ENCODE measurements at regions not wholly inside any gene's neighbourhood (a gene's known extent, or its start where the extent isn't known, plus 50 kb on each side); places are given as distances from the start of the nearest gene placed in this dataset.
"Not testable (repeated sequence)": the region's sequence is repeated elsewhere in the genome, so short reads cannot be mapped to it uniquely, and the experiment has no call there.

- DNase-seq (ENCODE audit: low read depth): no peak
Observed at GRCh38 chr5:106423109-106423897, 1247.4 kb downstream of the EFNA5 start.

- no peak for DNase-seq (ENCODE audit: low read depth)
Observed at GRCh38 chr5:106420102-106420501, 1250.6 kb downstream of the EFNA5 start.

DNA sequence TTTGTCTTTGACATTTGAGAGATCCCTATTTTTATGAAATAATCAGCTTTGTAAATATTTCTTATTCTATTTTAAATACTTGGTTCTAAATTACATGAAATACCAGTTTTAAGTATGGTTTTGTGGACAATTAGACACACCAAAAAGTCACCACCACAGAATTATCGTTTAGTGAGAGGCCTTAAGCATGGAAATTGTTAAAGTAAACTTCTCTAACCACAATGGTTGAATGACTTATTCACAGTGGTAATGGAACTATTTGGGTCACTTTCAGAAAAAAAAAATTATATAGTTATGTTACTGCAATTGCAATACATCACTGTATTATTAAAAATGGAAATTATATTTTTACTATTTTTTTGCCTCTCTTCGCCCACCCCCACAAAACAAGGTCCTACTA, 1252.5 kb downstream of the EFNA5 start:
- DNase-seq (ENCODE audit: low read depth): no peak

GRCh38 chr5:106417566-106417965, 1253.2 kb downstream of the EFNA5 start:
- DNase-seq (ENCODE audit: low read depth): no peak

- DNase-seq (ENCODE audit: low read depth): no peak
Observed at GRCh38 chr5:106417163-106417562, 1253.6 kb downstream of the EFNA5 start.

- no peak for DNase-seq (ENCODE audit: low read depth)
Observed at GRCh38 chr5:106415541-106415940, 1255.2 kb downstream of the EFNA5 start.

- no peak for DNase-seq (ENCODE audit: low read depth)
Observed at GRCh38 chr5:106414342-106414741, 1256.4 kb downstream of the EFNA5 start.

DNA sequence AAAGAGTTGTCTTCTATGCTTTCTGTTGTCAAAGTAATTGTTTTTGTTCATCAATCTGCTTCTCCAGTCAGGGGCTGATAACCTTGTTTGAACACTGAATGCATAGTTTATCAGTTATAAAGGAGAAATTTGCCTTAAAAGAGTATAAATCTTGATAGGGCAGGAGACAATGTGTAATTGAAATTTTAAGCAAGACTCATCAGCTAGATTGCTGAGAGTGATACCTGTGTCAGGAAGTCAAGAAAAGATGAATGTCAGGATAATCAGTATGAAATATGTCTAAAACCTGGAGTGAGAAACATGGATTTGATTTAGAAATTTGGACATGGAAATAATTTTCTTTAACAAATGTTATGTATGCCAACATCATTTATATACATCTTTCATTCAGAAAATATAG, 1258.1 kb downstream of the EFNA5 start:
- no peak for DNase-seq (ENCODE audit: low read depth)

DNA sequence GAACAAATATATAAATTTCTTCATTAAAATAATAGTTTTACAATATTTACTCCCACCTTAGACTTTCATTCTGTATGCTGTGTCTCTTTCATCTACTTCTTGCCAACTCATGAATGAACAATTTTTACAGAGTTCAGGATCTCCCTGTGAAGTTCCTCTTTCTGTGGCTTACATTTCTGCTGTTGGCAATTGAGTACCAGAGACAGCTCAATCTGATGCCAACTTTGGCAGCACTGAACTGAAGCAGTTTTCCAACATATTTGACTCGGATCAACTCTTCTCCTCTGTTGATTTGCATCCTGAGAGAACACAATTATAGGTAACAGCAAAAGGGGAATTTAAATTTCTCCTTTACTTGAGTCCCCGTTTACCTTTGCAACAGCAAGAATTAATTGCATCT, 1262.2 kb downstream of the EFNA5 start:
- DNase-seq (ENCODE audit: low read depth): no peak

DNA sequence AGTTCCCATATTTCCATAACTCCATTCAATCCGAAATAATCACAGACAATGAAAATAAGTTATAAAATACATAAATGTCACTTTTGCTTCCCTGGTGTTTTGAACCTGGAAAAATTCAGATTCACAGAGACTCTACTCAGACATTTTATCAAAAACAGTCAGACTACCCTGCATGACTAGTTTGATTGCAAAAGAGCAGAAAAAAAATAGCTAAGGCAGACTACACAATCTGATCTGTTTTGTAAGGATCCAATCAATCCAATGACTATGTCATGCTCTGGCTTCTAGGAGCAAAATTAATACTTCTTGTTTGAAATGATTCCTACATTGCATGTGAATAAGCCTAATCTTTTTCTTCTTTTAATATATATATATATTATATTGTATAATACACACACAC, 1262.6 kb downstream of the EFNA5 start:
- no peak for DNase-seq (ENCODE audit: low read depth)

DNA sequence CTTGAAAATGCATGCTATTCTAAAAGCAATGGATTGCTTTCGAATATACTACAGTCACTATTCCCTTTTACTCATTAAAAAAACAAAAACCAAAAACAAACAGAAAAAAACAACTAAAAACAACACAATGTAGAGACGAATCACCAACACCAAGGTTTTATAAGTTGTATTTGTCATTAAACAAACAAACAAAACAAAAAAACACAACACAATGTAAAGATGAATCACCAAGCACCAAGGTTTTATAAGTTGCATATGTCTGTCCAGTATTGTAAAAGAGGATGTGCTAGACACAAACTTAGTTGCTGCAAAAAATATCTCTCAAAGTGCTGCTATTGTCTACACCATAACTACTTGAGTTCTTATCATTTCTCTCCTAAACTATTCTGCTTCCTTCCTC, 1269.2 kb downstream of the EFNA5 start:
- no peak for DNase-seq (ENCODE audit: low read depth)

GRCh38 chr5:106399391-106399790, 1271.3 kb downstream of the EFNA5 start:
- no peak for DNase-seq (ENCODE audit: low read depth)

GRCh38 chr5:106397700-106398099, 1273.0 kb downstream of the EFNA5 start:
- DNase-seq (ENCODE audit: low read depth): peak; percentile 63

DNA sequence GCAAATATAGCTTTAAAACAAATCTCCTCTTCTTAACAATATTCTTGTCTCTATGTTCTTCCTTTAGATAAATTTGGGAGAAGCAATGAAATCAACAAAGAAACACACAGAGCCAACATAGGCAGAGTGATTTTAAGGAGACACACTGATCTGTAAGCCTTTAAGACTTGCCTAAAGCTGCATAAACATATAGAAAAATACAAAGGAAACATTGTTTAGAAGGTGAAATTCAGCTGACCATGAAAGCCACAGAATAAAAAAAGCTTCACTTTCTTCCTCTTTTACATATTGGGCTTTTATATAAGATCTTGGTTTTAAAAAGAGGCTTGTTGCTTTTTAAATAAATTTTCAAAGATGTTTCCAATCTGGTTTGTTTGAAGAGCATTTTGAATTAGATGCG, 1277.5 kb downstream of the EFNA5 start:
- no peak for DNase-seq (ENCODE audit: low read depth)

DNA sequence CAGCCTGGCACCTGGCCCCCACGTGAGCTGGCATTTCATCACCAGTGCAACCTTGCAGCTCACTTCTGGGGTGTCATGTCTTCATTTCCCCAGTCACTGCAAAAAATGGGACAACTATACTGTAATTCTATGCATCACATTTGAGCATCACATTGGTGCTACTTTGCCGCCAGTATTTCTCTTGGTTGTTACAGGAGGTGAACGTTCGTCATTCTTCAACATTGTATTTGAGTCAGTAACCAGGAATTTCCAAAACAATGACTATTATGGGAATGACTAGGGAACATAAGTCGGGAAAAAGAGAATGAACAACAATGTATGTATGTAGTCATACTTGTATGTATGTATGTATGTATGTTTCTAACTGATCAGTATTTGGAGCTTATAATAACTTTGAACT, 1278.0 kb downstream of the EFNA5 start:
- DNase-seq (ENCODE audit: low read depth): no peak

- DNase-seq (ENCODE audit: low read depth): not testable (repeated sequence)
Observed at GRCh38 chr5:106387767-106388166, 1283.0 kb downstream of the EFNA5 start.

DNA sequence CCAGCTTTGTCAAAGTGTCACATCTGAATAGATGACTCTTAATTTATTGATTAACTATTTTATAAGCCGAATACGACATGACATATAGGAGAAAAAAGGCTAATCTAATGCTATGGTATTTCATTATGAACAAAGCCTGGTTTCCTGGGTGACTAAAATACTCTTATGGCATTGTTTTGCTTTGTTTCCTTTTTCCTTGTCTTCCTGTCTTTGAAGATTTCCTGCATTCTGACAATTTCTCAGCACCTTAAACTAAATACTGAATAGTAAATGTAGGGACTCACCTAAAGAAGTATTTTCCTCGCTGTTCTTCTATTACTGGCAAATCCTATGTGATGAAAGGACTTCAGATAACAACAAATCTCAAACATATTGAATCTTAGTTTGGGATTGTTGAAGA, 1284.5 kb downstream of the EFNA5 start:
- DNase-seq (ENCODE audit: low read depth): no peak

DNA sequence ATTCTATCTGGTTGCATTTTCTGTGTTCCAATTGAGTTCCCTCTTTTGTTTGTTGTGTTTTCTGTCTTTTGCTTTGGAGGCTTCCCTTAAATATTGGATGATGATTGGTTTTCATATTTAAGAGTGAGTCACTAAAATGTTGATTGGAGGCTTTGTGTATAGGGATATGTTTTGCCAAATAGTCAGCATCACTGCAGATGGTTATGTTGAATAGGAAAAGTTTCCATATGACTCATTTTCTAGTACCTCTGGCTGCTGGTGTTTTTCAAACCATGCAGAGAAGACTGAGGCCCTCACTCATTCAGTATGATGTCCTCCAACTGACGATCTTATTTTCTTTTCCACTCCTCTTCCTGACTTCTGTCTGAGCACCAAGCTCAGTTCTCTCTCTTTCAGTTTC, 1290.0 kb downstream of the EFNA5 start:
- no peak for DNase-seq (ENCODE audit: low read depth)

DNA sequence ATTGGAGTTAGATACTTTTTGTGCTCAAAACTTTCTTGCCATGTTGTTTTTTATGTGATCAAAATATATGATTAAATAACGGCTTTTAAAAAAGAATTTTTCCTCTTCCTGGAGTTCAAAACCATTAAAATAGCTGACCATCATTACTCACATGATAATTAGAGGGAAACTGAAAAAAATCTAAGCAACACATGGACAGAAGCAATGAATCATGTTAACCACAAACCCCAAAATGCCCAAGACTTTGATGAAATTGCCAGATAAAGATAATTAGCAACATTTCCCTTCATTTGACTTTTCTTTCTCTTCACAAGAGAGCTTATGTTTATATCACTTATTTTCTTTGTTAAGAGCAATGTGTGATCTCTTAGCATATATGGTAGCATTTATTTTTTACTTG, 1294.2 kb downstream of the EFNA5 start:
- no peak for DNase-seq (ENCODE audit: low read depth)

DNA sequence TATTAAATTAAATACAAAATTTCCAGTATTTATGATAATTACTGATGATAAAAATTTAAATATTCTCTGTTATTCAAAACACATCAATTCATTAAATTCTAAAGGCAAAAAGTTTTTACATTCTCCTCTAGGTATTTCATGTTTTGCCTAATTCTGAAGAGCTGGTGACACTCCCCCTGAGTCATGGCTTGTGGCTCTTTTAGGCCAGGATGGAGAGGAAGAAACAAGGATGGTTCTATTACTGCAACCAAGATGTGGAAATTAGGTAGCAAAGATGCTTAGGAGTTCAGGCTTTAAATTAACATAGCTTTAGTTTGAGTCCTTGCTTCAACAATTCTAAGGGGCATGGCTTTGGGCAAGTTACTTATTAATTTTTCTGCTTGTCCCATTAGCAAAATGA, 1295.8 kb downstream of the EFNA5 start:
- DNase-seq (ENCODE audit: low read depth): no peak

GRCh38 chr5:106368021-106368420, 1302.7 kb downstream of the EFNA5 start:
- no peak for DNase-seq (ENCODE audit: low read depth)

GRCh38 chr5:106367281-106367680, 1303.5 kb downstream of the EFNA5 start:
- DNase-seq (ENCODE audit: low read depth): no peak

DNA sequence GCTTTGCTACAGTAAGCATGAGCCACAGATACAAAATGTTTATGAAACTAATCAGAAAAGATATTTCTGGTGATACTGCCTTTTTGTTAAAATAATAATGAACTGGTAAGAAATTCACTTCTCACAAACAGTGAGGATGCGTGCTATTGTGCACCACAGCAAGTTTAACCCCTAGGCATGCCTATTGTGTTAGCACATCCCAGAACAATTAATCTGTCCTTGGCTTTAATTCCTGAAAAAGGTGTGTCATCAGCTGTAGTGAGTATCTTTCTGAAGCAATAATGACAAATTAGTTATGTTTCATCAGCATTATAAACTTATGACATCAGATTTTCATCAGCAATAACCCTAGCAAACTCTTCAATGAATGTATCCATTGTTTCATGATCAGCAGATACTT, 1307.2 kb downstream of the EFNA5 start:
- no peak for DNase-seq (ENCODE audit: low read depth)

DNA sequence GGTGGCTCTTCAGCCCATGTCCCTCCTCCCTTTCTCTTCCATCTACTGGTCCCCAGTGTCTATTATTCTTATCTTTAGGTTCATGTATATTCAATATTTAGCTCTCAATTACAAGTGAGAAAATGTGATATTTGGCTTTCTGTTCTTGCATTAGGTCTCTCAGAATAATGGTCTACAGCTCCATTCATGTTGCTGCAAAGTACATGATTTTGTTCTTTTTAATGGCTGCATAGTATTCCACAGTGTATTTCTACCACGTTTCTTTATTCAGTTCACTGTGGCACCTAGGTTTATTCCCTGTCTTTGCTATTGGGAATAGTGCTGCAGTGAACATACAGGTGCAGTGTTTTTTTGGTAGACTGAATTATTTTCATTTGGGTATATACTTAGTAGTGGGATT, 1308.8 kb downstream of the EFNA5 start:
- no peak for DNase-seq (ENCODE audit: low read depth)
